ENCODE measurements at regions not wholly inside any gene's neighbourhood (a gene's known extent, or its start where the extent isn't known, plus 50 kb on each side); places are given as distances from the start of the nearest gene placed in this dataset.

- CTCF ChIA-PET, result no interaction called here
- POLR2A ChIA-PET, result no interaction called here
- DNase-seq (ENCODE audit: extremely low spot score), result no peak
- no peak for TF ChIP-seq CTBP1 (IDR thresholded peaks at IDR 0.05; ENCODE audit: borderline replicate concordance)
Observed at GRCh38 chr4:72951628-72952027, 117.9 kb downstream of the COX18 start.

- ChIA-PET POLR2A (no interaction called here), CTCF (interaction anchor here (0.6 kb wide), 1 partner anchor 632 kb away, joined by 3 read pairs; no protein-coding TSS in a partner anchor)
- DNase-seq (ENCODE audit: extremely low spot score), result no peak
- TF ChIP-seq ZNF384 (IDR thresholded peaks at IDR 0.05) (no peak), FOXM1 (IDR thresholded peaks at IDR 0.05; ENCODE audit: borderline replicate concordance) (no peak), L3MBTL2 (conservative IDR thresholded peaks at IDR 0.05) (no peak), NFRKB (IDR thresholded peaks at IDR 0.05) (no peak), PKNOX1 (IDR thresholded peaks at IDR 0.05) (no peak), FOXK2 (IDR thresholded peaks at IDR 0.05) (no peak), TARDBP (IDR thresholded peaks at IDR 0.05) (no peak), HDGF (IDR thresholded peaks at IDR 0.05; ENCODE audit: borderline replicate concordance) (no peak), CTBP1 (IDR thresholded peaks at IDR 0.05; ENCODE audit: borderline replicate concordance) (no peak), LEF1 (IDR thresholded peaks at IDR 0.05; ENCODE audit: borderline replicate concordance) (no peak), SUZ12 (IDR thresholded peaks at IDR 0.05) (no peak), SP1 (IDR thresholded peaks at IDR 0.05) (no peak), ARNT (IDR thresholded peaks at IDR 0.05) (no peak)
Observed at GRCh38 chr4:72951147-72951546, 118.4 kb downstream of the COX18 start.

DNA sequence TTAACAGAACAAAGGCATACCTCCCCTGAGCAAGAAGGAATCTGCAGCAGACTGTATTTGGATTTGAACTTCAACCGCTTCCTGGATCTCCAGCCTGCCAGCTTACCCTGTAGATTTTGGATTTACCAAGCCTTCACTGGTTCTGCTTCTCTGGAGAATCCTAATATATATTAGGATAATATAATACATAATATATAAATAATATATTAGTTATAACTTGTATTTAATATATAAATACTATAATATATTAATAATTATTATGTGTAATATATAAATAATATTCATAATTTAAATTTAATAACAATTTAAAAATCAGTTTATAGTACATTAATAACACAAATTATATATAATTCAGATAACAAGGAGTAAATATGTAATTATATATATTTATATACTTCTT lies 121.4 kb downstream of the COX18 start:
- TF ChIP-seq HDGF (IDR thresholded peaks at IDR 0.05; ENCODE audit: borderline replicate concordance) (no peak), NFRKB (IDR thresholded peaks at IDR 0.05) (no peak), CTBP1 (IDR thresholded peaks at IDR 0.05; ENCODE audit: borderline replicate concordance) (no peak), SUZ12 (IDR thresholded peaks at IDR 0.05) (no peak), ELF4 (IDR thresholded peaks at IDR 0.05) (no peak), FOXK2 (IDR thresholded peaks at IDR 0.05) (no peak), L3MBTL2 (conservative IDR thresholded peaks at IDR 0.05) (no peak), PKNOX1 (IDR thresholded peaks at IDR 0.05) (no peak), SP1 (IDR thresholded peaks at IDR 0.05) (no peak), BHLHE40 (IDR thresholded peaks at IDR 0.05; ENCODE audit: borderline replicate concordance) (no peak), LEF1 (IDR thresholded peaks at IDR 0.05; ENCODE audit: borderline replicate concordance) (no peak), ARNT (IDR thresholded peaks at IDR 0.05) (no peak), FOXA1 (IDR thresholded peaks at IDR 0.05) (no peak), ZNF384 (IDR thresholded peaks at IDR 0.05) (no peak), TARDBP (IDR thresholded peaks at IDR 0.05) (no peak), FOXM1 (IDR thresholded peaks at IDR 0.05; ENCODE audit: borderline replicate concordance) (no peak)
- ChIA-PET CTCF (no interaction called here), POLR2A (no interaction called here)
- no peak for DNase-seq (ENCODE audit: extremely low spot score)

GRCh38 chr4:72945719-72946336 lies 123.7 kb downstream of the COX18 start:
- CTCF ChIA-PET, result no interaction called here
- POLR2A ChIA-PET, result no interaction called here
- no peak for DNase-seq (ENCODE audit: extremely low spot score)
- TF ChIP-seq ZNF384 (IDR thresholded peaks at IDR 0.05) (no peak), SUZ12 (IDR thresholded peaks at IDR 0.05) (no peak), BHLHE40 (IDR thresholded peaks at IDR 0.05; ENCODE audit: borderline replicate concordance) (no peak), ARNT (IDR thresholded peaks at IDR 0.05) (no peak), FOXK2 (IDR thresholded peaks at IDR 0.05) (no peak), HDGF (IDR thresholded peaks at IDR 0.05; ENCODE audit: borderline replicate concordance) (no peak), FOXA1 (IDR thresholded peaks at IDR 0.05) (no peak), NFRKB (IDR thresholded peaks at IDR 0.05) (no peak), TARDBP (IDR thresholded peaks at IDR 0.05) (no peak)

- CTCF ChIA-PET, result no interaction called here
- POLR2A ChIA-PET, result no interaction called here
- no peak for DNase-seq (ENCODE audit: extremely low spot score)
- TF ChIP-seq FOXA1 (IDR thresholded peaks at IDR 0.05) (no peak), NFRKB (IDR thresholded peaks at IDR 0.05) (no peak)
Observed at GRCh38 chr4:72942565-72942964, 127.0 kb downstream of the COX18 start.

- TF ChIP-seq BHLHE40 (IDR thresholded peaks at IDR 0.05; ENCODE audit: borderline replicate concordance) (no peak), ELF4 (IDR thresholded peaks at IDR 0.05) (no peak), LEF1 (IDR thresholded peaks at IDR 0.05; ENCODE audit: borderline replicate concordance) (no peak)
- CTCF ChIA-PET, result interaction anchor here (0.8 kb wide), 1 partner anchor 146 kb away, joined by 3 read pairs; no protein-coding TSS in a partner anchor
- no peak for DNase-seq (ENCODE audit: extremely low spot score)
- POLR2A ChIA-PET, result no interaction called here
Observed at GRCh38 chr4:72938516-72938915, 131.0 kb downstream of the COX18 start.

- DNase-seq (ENCODE audit: extremely low spot score), result no peak
- CTCF ChIA-PET, result no interaction called here
Observed at GRCh38 chr4:72935462-72935861, 134.1 kb downstream of the COX18 start.

More at GRCh38 chr4:72935462-72935861, 134.1 kb downstream of the COX18 start:
- TF ChIP-seq HDGF (IDR thresholded peaks at IDR 0.05; ENCODE audit: borderline replicate concordance) (no peak), CTBP1 (IDR thresholded peaks at IDR 0.05; ENCODE audit: borderline replicate concordance) (no peak), ARNT (IDR thresholded peaks at IDR 0.05) (no peak), ZNF384 (IDR thresholded peaks at IDR 0.05) (no peak), SP1 (IDR thresholded peaks at IDR 0.05) (no peak), LEF1 (IDR thresholded peaks at IDR 0.05; ENCODE audit: borderline replicate concordance) (no peak), SUZ12 (IDR thresholded peaks at IDR 0.05) (no peak), PKNOX1 (IDR thresholded peaks at IDR 0.05) (no peak), FOXA1 (IDR thresholded peaks at IDR 0.05) (no peak), BHLHE40 (IDR thresholded peaks at IDR 0.05; ENCODE audit: borderline replicate concordance) (no peak), FOXM1 (IDR thresholded peaks at IDR 0.05; ENCODE audit: borderline replicate concordance) (no peak), TARDBP (IDR thresholded peaks at IDR 0.05) (no peak), FOXK2 (IDR thresholded peaks at IDR 0.05) (no peak)
- POLR2A ChIA-PET, result no interaction called here
